K562 (cell line): ENCODE measurements at regions not wholly inside any gene's neighbourhood (a gene's known extent, or its start where the extent isn't known, plus 50 kb on each side); places are given as distances from the start of the nearest gene placed in this dataset.

Experiments
- ATAC-seq: fragments of 200-7000 bp; cut with Tn5 transposase; 3 replicates; pipeline ENCODE4 v1.9.1; 2020; ENCODE audit warnings: moderate library complexity
- BruUV-seq: library from RNA; stranded (reverse); fragments of 400-500 nt; replicated peaks from 2 replicates; lab custom pipeline; 2021; lab: Mats Ljungman, UMichigan
- CTCF ChIA-PET: fragments of 300-600 bp; formaldehyde crosslinking; extraction: SDS; loops from one replicate; lab custom pipeline; 2021; ENCODE audit warnings: low intra/inter-chr PET ratio; lab: Yijun Ruan, JAX
- POLR2A ChIA-PET: fragments of 300-600, 350-650 bp; sonication (Branson Sonifier 250); formaldehyde crosslinking; extraction: SDS; loops from one replicate; lab custom pipeline; 2021; ENCODE audit warnings: antibody characterized with exemption, inconsistent platforms; lab: Yijun Ruan, JAX
- DNase-seq, 4 experiments: peaks; one replicate each; pipeline versions ENCODE4 v3.0.0 to v3.0.0-alpha.2; 2011 to 2018; ENCODE audit warnings: low spot score in 3 of 4, mixed read lengths in 3 of 4; ENCODE audit errors: extremely low read depth in 1 of 4
- FAIRE-seq: peaks from 2 replicates; lab custom pipeline; 2011; peaks lifted over from hg19 to GRCh38; lab: Jason Lieb, UNC
- H2AFZ ChIP-seq: 2 replicates; pipeline ENCODE4 v1.6.0; 2011; ENCODE audit warnings: low read depth, low read length, control low read depth, inconsistent platforms
- H3K27ac ChIP-seq: fragments of 200-600 bp; 3 replicates; pipeline ENCODE4 v1.8.0; 2011; ENCODE audit warnings: low read depth, mild to moderate bottlenecking, control low read depth, inconsistent platforms, low read length, moderate library complexity, mixed read lengths; ENCODE audit errors: extremely low read depth
- H3K27me3 ChIP-seq, 2 experiments: fragments of 300-600 bp in 1 of 2; 2 replicates in 1 of 2; 3 replicates in 1 of 2; pipeline versions ENCODE4 v1.6.0 to v1.8.0; 2011; ENCODE audit warnings: inconsistent platforms in 2 of 2, low read length in 2 of 2, mild to moderate bottlenecking in 1 of 2, mixed read lengths in 1 of 2, moderate library complexity in 1 of 2; ENCODE audit not compliant: control insufficient read depth in 2 of 2, insufficient read depth in 2 of 2
- H3K36me3 ChIP-seq: fragments of 300-600 bp; 3 replicates; pipeline ENCODE4 v1.8.0; 2011; ENCODE audit warnings: mild to moderate bottlenecking, low read length, inconsistent platforms; ENCODE audit not compliant: control insufficient read depth, insufficient read depth
- H3K4me1 ChIP-seq, 2 experiments: fragments of 200-600 bp in 1 of 2; replicated peaks in 1 of 2; 2 replicates in 1 of 2; 3 replicates in 1 of 2; pipeline versions ENCODE4 v1.5.1 to v1.8.0; 2011; ENCODE audit warnings: inconsistent platforms in 2 of 2, low read length in 2 of 2, mild to moderate bottlenecking in 1 of 2, mixed read lengths in 1 of 2, moderate library complexity in 1 of 2; ENCODE audit not compliant: control insufficient read depth in 2 of 2, insufficient read depth in 2 of 2
- H3K4me2 ChIP-seq: 2 replicates; pipeline ENCODE4 v1.6.1; 2011; ENCODE audit warnings: low read length, control low read depth, inconsistent platforms, mixed read lengths; ENCODE audit not compliant: insufficient read depth
- H3K4me3 ChIP-seq: fragments of 200-600 bp; sonication (generic), shearing (Covaris generic); 2 replicates; pipeline ENCODE4 v1.5.1; 2016; ENCODE audit warnings: control low read depth, inconsistent platforms
- H3K79me2 ChIP-seq: fragments of 200-600 bp; 3 replicates; pipeline ENCODE4 v1.8.0; 2011; ENCODE audit warnings: low read length, inconsistent platforms; ENCODE audit not compliant: control insufficient read depth, insufficient read depth
- H3K9ac ChIP-seq, 2 experiments: 2 replicates each; pipeline versions ENCODE4 v1.6.0 to v1.6.1; 2011; ENCODE audit warnings: low read depth in 2 of 2, low read length in 2 of 2, control low read depth in 1 of 2, inconsistent platforms in 1 of 2, mild to moderate bottlenecking in 1 of 2, mixed read lengths in 1 of 2; ENCODE audit not compliant: insufficient read depth in 1 of 2
- H3K9me1 ChIP-seq: one replicate; pipeline ENCODE4 v1.6.0; 2011; ENCODE audit warnings: inconsistent platforms, mild to moderate bottlenecking, low read length, moderate library complexity; ENCODE audit not compliant: control insufficient read depth, insufficient read depth
- H3K9me3 ChIP-seq: replicated peaks from 2 replicates; pipeline ENCODE4 v1.5.1; 2011; ENCODE audit warnings: low read depth, low read length, inconsistent platforms; ENCODE audit not compliant: control insufficient read depth, insufficient read depth
- H4K20me1 ChIP-seq: replicated peaks from 2 replicates; pipeline ENCODE4 v1.6.1; 2011; ENCODE audit warnings: low read length, inconsistent platforms, mixed read lengths; ENCODE audit not compliant: control insufficient read depth, insufficient read depth
- CBX5 ChIP-seq: IDR thresholded peaks from 2 replicates; pipeline ENCODE4 v1.6.1; 2014; ENCODE audit warnings: low read depth, borderline replicate concordance
- HDAC8 ChIP-seq: fragments of 450-650 bp; IDR thresholded peaks from 2 replicates; pipeline ENCODE4 v1.6.1; 2016; ENCODE audit warnings: mild to moderate bottlenecking, missing genetic modification characterization, moderate library complexity, missing compliant biosample characterization
- HNRNPK ChIP-seq: fragments of 200-400 bp; formaldehyde crosslinking; IDR thresholded peaks from one replicate; pipeline ENCODE4 v1.6.1; 2018; ENCODE audit warnings: mild to moderate bottlenecking, low read depth, low read length; ENCODE audit not compliant: poor library complexity, severe bottlenecking
- MAFK ChIP-seq: IDR thresholded peaks from 2 replicates; pipeline ENCODE4 v1.6.1; 2011; ENCODE audit warnings: low read length, improper control_type of control experiment
- MXI1 ChIP-seq: IDR thresholded peaks from 2 replicates; pipeline ENCODE4 v1.6.1; 2011; ENCODE audit warnings: low read depth, mild to moderate bottlenecking, improper control_type of control experiment, low read length
- POLR2A ChIP-seq: fragments of 450-650 bp; conservative IDR thresholded peaks from 2 replicates; pipeline ENCODE4 v1.6.1; 2016
- PRPF4 ChIP-seq: fragments of 200-400 bp; formaldehyde crosslinking; IDR thresholded peaks from one replicate; pipeline ENCODE4 v1.6.1; 2017; ENCODE audit warnings: low read length, low read depth, mild to moderate bottlenecking; ENCODE audit not compliant: insufficient read depth, poor library complexity, severe bottlenecking
- SMAD3 ChIP-seq: fragments of 450-650 bp; formaldehyde crosslinking; conservative IDR thresholded peaks from 2 replicates; pipeline ENCODE4 v1.4.0; 2020; ENCODE audit warnings: mild to moderate bottlenecking
- SNRNP70 ChIP-seq: fragments of 200-400 bp; formaldehyde crosslinking; optimal IDR thresholded peaks from 2 replicates; pipeline ENCODE3; 2017; ENCODE audit warnings: low read depth, low read length
- ZNF717 ChIP-seq: fragments of 250-450 bp; sonication (Bioruptor Pico); IDR thresholded peaks from 2 replicates; pipeline ENCODE4 v1.5.0; 2021
- WGBS: fragments of 100-300 bp; shearing (Covaris generic); methylation state at CpG from one replicate; pipeline ENCODE4 v1.1.6; 2016; ENCODE audit warnings: low coverage, mixed read lengths; ENCODE audit not compliant: insufficient coverage; ENCODE audit errors: missing lambda C conversion rate; 5-methylcytosine and 5-hydroxymethylcytosine counted together
- in situ Hi-C: fragments of 300-500 bp; cut with MboI; formaldehyde crosslinking; loops from 4 replicates; pipeline ENCODE4 v1.15.0; 2018; ENCODE audit warnings: inconsistent platforms, mixed read lengths
- intact Hi-C: fragments of 100-400 bp; cut with micrococcal nuclease; formaldehyde crosslinking; loops from 2 replicates; pipeline ENCODE4 v1.14.2; 2022

DNA sequence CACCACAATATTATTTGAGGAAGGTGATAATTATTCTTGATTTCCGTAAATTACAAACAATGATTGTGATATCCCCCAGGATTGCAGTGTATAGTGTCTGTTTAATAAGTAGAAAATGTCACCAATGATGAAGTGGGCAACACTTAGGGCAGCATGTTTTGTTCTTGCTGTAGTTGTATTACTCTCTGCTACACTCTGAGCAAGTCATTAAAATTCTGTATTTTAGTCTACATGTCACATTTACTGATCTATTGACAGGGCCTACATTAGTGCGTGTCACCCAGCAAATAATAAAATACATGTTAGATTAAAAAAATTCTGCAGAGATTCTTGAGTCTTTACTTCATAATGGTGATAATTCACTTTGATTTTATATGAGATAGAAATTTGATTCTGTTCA lies 247.6 kb downstream of the TMX3 start:
- Histone ChIP-seq H3K36me3 (no peaks in the 10 kb centered on the region), H3K27ac (no peak overlapping the region), H3K9ac (no peak overlapping the region), H3K27me3 (no peaks in the 10 kb centered on the region), H3K4me1 (no peaks in the 10 kb centered on the region), H4K20me1 (no peaks in the 10 kb centered on the region), H3K4me2 (no peak overlapping the region), H3K4me3 (no peak overlapping the region), H3K9me3 (no peaks in the 10 kb centered on the region), H3K9me1 (no peaks in the 10 kb centered on the region), H2AFZ (no peak overlapping the region), H3K79me2 (no peaks in the 10 kb centered on the region)
- no peak for FAIRE-seq
- ChIA-PET CTCF (no interaction called here), POLR2A (no interaction called here)
- intact Hi-C loops (no loop called here), in situ Hi-C loops (no loop called here)
- BruUV-seq, result no TSS peak
- no peak for DNase-seq
- ATAC-seq, result no peak
- 3% methylated on average over 2 of the region's 2 CpGs for WGBS
- TF ChIP-seq SNRNP70, result no peak
- no peak for TF ChIP-seq MXI1
- TF ChIP-seq PRPF4, result no peak
- no peak for TF ChIP-seq HNRNPK
- no peak for TF ChIP-seq POLR2A
- TF ChIP-seq CBX5, result no peak
- TF ChIP-seq ZNF717 (CRISPR knock-in tag), result no peak
- no peak for TF ChIP-seq HDAC8 (tag)

DNA sequence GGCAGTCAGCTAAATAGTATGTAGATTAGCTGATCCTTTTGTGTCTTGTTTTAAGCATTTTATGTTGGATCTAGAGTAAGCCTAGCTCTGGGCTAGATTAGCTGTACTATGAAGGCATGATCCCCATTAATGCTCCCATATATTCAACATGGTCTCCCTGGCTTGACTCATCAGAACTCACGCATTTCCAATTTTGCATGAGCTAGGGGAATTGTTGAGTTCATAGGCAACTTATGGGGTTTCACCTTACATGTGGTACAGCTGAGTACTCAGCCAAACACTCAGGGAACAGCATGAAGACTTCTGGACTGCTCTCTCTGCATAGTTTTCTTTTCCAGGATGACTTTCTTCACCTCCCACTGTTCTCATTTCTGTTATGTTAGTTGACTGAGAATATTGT lies 248.2 kb downstream of the TMX3 start:
- 17% methylated on average over 1 of the region's 1 CpG for WGBS

More for the DNA sequence above, 248.2 kb downstream of the TMX3 start:
- Histone ChIP-seq H3K36me3 (no peaks in the 10 kb centered on the region), H3K79me2 (no peaks in the 10 kb centered on the region), H2AFZ (no peak overlapping the region), H3K27ac (no peak overlapping the region), H4K20me1 (no peaks in the 10 kb centered on the region), H3K4me2 (no peak overlapping the region), H3K27me3 (no peaks in the 10 kb centered on the region), H3K4me3 (no peak overlapping the region), H3K9me1 (no peaks in the 10 kb centered on the region), H3K4me1 (no peaks in the 10 kb centered on the region), H3K9ac (no peak overlapping the region), H3K9me3 (no peaks in the 10 kb centered on the region)
- no TSS peak for BruUV-seq
- in situ Hi-C loops (no loop called here), intact Hi-C loops (no loop called here)
- ATAC-seq, result no peak
- no peak for FAIRE-seq
- ChIA-PET POLR2A (no interaction called here), CTCF (no interaction called here)
- TF ChIP-seq MAFK (no peak), SMAD3 (CRISPR knock-in tag) (no peak)
- no peak for DNase-seq
